SW480 (cell line): ENCODE measurements at regions not wholly inside any gene's neighbourhood (a gene's known extent, or its start where the extent isn't known, plus 50 kb on each side); places are given as distances from the start of the nearest gene placed in this dataset.
A peak's percentile ranks its signal among the peaks of the same experiment; 100 is the strongest.

ENCODE experiments used
- DNase-seq: peaks from one replicate; pipeline ENCODE4 v3.0.0-alpha.2; 2016; ENCODE audit warnings: low spot score

DNA sequence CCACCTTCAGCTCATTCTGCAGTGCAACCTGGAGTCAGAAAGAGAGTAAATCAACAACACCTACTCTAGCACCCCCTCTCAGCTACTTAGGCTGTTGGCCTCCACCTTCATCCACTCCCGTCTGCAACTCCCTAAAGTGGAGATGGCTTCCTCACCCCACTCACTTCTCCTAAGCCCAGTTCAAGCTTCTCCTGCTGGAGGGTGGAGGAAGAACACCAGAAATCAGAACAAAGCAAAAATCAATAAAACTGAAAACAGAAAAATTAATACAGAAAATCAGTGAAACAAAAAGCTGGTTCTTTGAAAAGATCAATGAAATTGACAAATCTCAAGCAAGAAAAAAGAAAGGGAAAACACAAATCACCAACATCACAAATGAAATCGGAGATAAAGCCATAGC, 191.7 kb downstream of the ANAPC1 start:
- no peak for DNase-seq

- DNase-seq: no peak
Measured at GRCh38 chr2:111694700-111695101, 189.3 kb downstream of the ANAPC1 start.

DNA sequence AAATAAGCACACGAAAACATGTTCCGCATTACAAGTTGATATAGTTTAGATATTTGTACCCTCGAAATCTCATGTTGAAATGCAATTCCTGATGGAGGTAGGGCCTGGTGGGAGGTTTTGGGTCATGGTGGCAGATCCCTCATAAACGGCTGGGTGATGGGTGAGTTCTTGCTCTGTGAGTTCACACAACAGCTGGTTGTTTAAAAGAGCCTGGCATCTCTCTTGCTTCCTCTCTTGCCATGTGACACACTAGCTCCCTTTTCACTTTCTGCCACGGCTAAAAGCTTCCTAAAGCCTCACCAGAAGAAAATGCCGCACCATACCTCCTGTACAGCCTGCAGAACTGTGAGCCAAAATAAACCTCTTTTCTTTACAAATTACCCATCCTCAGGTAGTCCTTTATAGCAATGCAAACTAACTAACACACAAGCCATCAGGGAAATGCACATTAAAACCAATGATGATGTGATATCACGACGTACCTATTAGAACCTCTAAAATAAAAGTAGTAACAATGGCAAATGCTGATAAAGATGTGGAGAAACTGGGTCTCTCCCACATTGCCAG, 188.5 kb downstream of the ANAPC1 start:
- no peak for DNase-seq

GRCh38 chr2:111696226-111696625, 187.8 kb downstream of the ANAPC1 start:
- DNase-seq: no peak

- peak; percentile 50 for DNase-seq
Measured at GRCh38 chr2:111697560-111697959, 186.4 kb downstream of the ANAPC1 start.

GRCh38 chr2:111698089-111698488, 185.9 kb downstream of the ANAPC1 start:
- no peak for DNase-seq

GRCh38 chr2:111698743-111699554, 185.0 kb downstream of the ANAPC1 start:
- peak; percentile 100 for DNase-seq

- DNase-seq: no peak
Measured at GRCh38 chr2:111701266-111701665, 182.7 kb downstream of the ANAPC1 start.

DNA sequence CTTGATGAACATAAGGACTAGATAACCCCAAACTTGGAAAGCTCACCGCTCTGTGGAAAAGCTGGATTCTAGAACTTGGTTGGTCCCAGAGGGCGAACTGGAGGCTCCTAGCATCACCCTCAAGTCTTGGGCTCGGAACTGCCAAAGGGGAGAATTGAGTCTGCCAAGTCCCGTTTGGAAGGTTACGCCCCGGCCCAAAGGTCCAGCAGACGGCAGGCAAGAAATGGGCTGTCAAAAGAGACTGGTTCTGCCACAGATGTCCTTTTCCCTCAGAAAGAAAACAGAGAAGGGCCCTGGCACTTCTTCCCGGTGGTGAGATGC, 182.2 kb downstream of the ANAPC1 start:
- no peak for DNase-seq

DNA sequence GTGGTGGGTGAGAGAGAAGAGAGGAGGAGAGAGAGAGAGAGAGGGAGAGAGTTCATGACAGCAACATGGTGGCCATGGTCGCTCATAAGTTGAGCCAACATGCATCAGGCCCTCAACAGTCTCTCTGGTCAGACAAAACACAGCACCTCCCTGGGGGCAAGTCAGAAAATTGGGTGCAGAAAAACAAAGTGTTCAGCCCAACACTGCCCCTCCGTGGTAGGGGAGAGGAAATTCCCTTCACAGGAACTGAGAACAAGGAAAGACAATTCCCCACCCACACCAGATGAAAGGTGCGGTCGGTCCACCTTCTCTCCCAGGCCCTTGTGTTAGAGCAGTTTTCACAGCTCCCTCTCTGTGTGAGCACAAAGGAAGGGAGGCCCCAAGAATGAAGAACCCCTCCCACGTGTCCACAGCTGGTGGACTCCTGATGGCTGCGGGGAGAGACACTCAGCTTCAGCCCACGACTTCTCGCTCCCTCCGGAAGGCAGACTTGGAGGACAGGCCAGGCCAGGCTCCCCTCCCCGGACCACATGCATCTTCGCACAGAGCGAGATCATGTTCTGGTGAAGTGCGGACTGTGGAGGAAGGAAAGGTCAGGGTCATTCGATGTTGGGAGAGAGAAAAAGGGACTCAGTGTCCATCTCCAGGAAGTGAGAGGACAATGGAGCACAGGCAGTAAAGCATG, 181.7 kb downstream of the ANAPC1 start:
- peak; percentile 94 for DNase-seq

DNA sequence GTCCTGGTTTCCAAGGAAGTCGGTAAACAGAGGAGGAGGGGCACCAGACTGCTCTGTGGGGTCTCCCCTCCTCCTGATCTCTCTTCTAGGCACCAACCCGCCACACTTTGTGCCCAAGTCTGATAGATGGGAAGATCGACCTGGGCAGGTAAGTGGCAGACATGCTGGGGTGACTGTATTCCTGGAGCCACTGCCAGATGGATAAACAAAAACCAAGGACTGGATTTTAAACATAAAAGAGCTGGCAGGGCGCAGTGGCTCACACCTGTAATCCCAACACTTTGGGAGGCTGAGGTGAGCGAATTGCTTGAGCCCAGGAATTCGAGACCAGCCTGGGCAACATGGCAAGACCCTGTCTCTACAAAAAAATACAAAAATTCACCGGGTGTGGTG, 181.2 kb downstream of the ANAPC1 start:
- DNase-seq: peak; percentile 63

DNA sequence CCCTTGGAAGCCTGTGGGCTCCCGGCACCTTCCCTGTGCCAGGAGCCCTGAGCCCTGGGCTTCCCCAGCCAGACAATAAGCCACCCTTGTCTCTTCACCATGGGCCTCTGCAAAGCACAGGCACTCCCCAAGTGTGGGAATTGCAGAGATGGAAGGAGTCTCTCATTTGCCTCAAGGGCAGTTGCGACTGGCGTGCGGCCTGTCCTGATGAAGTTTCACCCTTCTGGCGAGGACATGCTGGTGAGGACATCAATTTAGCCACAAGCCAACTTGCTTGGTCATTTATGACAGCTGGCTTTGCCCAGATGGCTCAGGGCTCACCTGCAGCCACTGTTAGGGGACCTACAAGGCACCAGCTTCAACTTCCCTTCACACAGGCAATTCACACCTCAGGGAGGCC, 180.2 kb downstream of the ANAPC1 start:
- DNase-seq: no peak

DNA sequence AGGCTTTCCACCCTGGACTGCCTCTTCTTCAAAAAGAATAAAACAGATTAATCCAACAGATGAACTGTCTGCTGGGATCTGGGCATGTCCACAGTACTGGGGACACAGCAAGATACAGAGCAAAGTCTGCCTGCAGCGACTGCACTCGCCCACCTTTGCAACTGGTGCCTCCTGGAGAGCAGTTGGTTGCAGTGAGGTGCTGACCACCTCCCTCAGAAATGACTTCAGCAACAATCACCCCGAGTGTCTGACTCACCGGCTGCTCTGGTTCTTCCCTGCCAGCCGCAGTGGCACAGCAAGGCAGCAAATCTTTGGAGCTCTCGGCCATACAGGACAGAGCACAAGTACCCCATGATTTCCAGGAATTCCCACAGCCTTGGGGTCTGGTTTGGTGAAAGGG, 179.7 kb downstream of the ANAPC1 start:
- DNase-seq: peak; percentile 78

DNA sequence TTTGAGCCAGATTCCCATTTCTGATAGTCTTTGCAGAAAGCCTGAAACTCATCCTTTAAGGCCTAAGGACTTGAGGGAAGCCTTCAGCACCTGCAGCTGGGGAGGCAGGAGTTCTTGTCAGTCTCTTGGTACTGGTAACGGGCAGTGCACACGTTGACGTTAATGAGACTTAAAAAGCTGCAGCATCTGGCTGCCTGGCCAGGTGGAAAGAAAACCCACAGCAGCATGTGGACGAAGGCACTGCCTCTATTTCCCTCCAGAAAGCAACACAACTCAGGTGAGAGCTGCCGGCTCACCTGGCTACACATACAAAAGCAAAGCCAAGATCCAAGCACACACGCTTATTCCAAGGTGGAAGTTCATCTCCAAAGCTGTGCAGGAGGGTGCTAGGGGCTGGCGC, 178.8 kb downstream of the ANAPC1 start:
- DNase-seq: no peak

- DNase-seq: peak; percentile 99
Measured at GRCh38 chr2:111705711-111706336, 178.2 kb downstream of the ANAPC1 start.

DNA sequence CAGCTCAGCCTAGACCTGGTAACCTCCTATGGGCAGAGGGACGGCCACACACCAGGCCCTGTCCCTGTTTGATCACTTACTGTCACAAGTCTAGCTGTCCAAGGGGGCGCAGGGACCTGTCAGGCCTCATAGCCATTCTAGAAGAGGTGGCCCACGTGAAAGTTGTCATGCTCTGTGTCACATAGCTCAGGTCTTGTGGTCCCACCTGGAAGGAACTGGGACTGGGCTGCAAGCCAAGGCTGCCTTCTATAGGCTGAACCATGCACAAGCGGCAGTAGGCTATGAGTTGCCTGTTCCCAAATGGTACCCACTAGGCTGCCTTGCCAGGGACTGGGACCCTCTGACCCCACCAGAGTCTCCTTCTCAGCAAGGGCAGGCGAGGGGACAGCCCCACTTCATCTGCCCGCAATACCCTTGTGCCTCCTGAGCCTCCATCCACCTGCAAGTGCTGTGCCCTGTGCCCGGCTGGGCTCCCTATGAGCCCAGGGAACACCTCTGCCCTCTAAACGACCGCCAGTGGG, 177.5 kb downstream of the ANAPC1 start:
- no peak for DNase-seq

DNA sequence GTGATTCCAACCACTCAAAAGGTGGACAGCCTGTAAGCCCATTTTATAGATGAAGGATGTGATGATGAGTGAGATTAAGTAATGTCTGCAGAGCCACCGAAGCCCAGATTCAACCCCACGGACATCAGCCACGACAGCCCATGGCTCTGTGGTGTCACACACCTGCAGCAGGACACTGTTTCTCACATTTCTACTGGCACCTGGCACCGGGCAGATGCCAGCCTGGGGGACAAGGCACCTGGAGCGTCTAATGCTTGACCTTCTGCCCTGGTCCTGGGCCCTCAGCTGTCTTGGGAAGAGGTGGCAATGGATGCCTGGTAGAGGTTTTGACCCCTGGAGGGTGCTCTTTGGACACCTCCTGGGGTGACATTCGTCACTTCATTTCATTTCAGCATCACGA, 176.3 kb downstream of the ANAPC1 start:
- no peak for DNase-seq

GRCh38 chr2:111708476-111709180, 175.4 kb downstream of the ANAPC1 start:
- DNase-seq: no peak

DNA sequence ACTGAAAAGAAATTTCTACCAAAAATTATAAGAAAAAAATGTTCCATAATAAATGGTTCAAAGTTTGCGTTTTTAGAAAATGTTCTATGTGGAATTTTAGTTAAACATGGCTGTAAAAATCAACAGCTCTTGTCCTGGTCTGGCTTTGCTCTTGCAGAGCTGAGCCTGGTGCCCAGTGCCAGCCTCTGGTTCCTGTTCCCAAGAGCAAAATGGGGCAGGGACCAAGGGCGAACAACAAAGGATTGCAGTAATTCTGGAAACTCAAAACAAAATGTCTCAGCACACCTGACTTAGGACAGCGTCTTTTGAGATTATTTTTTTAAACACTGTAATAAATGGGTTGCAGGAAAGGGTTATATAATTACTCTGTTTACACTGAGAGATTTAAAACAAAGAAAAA, 174.7 kb downstream of the ANAPC1 start:
- no peak for DNase-seq

DNA sequence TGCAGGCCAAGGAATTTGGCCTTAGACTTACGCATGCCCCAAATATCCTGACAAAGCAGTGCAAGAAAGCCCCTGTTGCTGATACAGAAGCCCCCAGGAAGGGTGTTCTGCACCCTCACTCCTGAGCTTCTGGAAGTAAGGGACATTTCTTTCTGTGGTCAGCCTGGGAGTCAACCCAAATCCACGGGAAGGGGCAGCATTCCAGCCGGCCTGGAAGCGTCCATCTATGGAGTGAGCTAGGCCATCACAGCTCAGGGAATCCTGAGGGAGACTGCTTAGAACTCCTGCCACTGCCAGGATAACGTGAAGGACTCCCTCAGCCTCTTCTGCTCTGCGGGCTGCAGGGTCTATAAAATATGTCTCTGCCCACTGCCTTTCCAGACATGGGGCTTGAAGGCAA, 173.9 kb downstream of the ANAPC1 start:
- no peak for DNase-seq

GRCh38 chr2:111710613-111711012, 173.4 kb downstream of the ANAPC1 start:
- DNase-seq: no peak

- no peak for DNase-seq
Measured at GRCh38 chr2:111711270-111711669, 172.7 kb downstream of the ANAPC1 start.
